IPS DF 19.7 (cell line): ENCODE measurements at regions not wholly inside any gene's neighbourhood (a gene's known extent, or its start where the extent isn't known, plus 50 kb on each side); places are given as distances from the start of the nearest gene placed in this dataset.

Experiments
- DNase-seq: peaks from one replicate; pipeline ENCODE4 v3.0.0-alpha.2; 2013; ENCODE audit warnings: low read depth, low spot score

GRCh38 chr14:84726471-84726870, 803.5 kb upstream of the FLRT2 start:
- DNase-seq: no peak

GRCh38 chr14:84749191-84749955, 780.6 kb upstream of the FLRT2 start:
- DNase-seq: no peak

- DNase-seq: no peak
Measured at GRCh38 chr14:84750284-84750683, 779.7 kb upstream of the FLRT2 start.

- no peak for DNase-seq
Measured at GRCh38 chr14:84750763-84751554, 779.0 kb upstream of the FLRT2 start.

- DNase-seq: no peak
Measured at GRCh38 chr14:84751745-84752144, 778.2 kb upstream of the FLRT2 start.

GRCh38 chr14:84760489-84761126, 769.3 kb upstream of the FLRT2 start:
- no peak for DNase-seq

GRCh38 chr14:84767434-84767833, 762.5 kb upstream of the FLRT2 start:
- DNase-seq: no peak

- DNase-seq: no peak
Measured at GRCh38 chr14:84770030-84770429, 759.9 kb upstream of the FLRT2 start.

GRCh38 chr14:84777356-84777755, 752.6 kb upstream of the FLRT2 start:
- no peak for DNase-seq

GRCh38 chr14:84782902-84783301, 747.0 kb upstream of the FLRT2 start:
- DNase-seq: no peak

- DNase-seq: no peak
Measured at GRCh38 chr14:84783511-84783910, 746.4 kb upstream of the FLRT2 start.

GRCh38 chr14:84785996-84786395, 743.9 kb upstream of the FLRT2 start:
- no peak for DNase-seq

- no peak for DNase-seq
Measured at GRCh38 chr14:84789012-84789411, 740.9 kb upstream of the FLRT2 start.

GRCh38 chr14:84792722-84793410, 737.1 kb upstream of the FLRT2 start:
- no peak for DNase-seq

- DNase-seq: no peak
Measured at GRCh38 chr14:84797326-84797725, 732.6 kb upstream of the FLRT2 start.

- no peak for DNase-seq
Measured at GRCh38 chr14:84804468-84804867, 725.5 kb upstream of the FLRT2 start.

- no peak for DNase-seq
Measured at GRCh38 chr14:84804895-84805294, 725.0 kb upstream of the FLRT2 start.

- DNase-seq: no peak
Measured at GRCh38 chr14:84806181-84806580, 723.8 kb upstream of the FLRT2 start.

GRCh38 chr14:84806622-84807021, 723.3 kb upstream of the FLRT2 start:
- DNase-seq: no peak

GRCh38 chr14:84807673-84808072, 722.3 kb upstream of the FLRT2 start:
- no peak for DNase-seq

- no peak for DNase-seq
Measured at GRCh38 chr14:84809158-84809557, 720.8 kb upstream of the FLRT2 start.

GRCh38 chr14:84814391-84814790, 715.6 kb upstream of the FLRT2 start:
- no peak for DNase-seq
